CD4-positive, alpha-beta T cell treated with Interferon gamma for 1 hour (primary cell): ENCODE measurements at regions not wholly inside any gene's neighbourhood (a gene's known extent, or its start where the extent isn't known, plus 50 kb on each side); places are given as distances from the start of the nearest gene placed in this dataset.
"Not testable (repeated sequence)": the region's sequence is repeated elsewhere in the genome, so short reads cannot be mapped to it uniquely, and the experiment has no call there.

Source experiments
- DNase-seq: peaks from one replicate; pipeline ENCODE4 v3.0.0-alpha.2; 2020

GRCh38 chr5:104325356-104325755 is 762.8 kb upstream of the NUDT12 start:
- DNase-seq = no peak

GRCh38 chr5:104316676-104317075 is 754.1 kb upstream of the NUDT12 start:
- not testable (repeated sequence) for DNase-seq

- DNase-seq = no peak
Observed at GRCh38 chr5:104312481-104312880, 749.9 kb upstream of the NUDT12 start.

GRCh38 chr5:104305602-104306001 is 743.0 kb upstream of the NUDT12 start:
- DNase-seq = no peak

GRCh38 chr5:104299998-104300706 is 737.6 kb upstream of the NUDT12 start:
- no peak for DNase-seq

- DNase-seq = no peak
Observed at GRCh38 chr5:104298518-104298917, 735.9 kb upstream of the NUDT12 start.

GRCh38 chr5:104297076-104297475 is 734.5 kb upstream of the NUDT12 start:
- no peak for DNase-seq

- no peak for DNase-seq
Observed at GRCh38 chr5:104295991-104296390, 733.4 kb upstream of the NUDT12 start.

- DNase-seq = no peak
Observed at GRCh38 chr5:104283136-104283535, 720.5 kb upstream of the NUDT12 start.

GRCh38 chr5:104273725-104274124 is 711.1 kb upstream of the NUDT12 start:
- no peak for DNase-seq

GRCh38 chr5:104267320-104268015 is 704.9 kb upstream of the NUDT12 start:
- no peak for DNase-seq

- DNase-seq = no peak
Observed at GRCh38 chr5:104266161-104266560, 703.6 kb upstream of the NUDT12 start.

- no peak for DNase-seq
Observed at GRCh38 chr5:104265531-104266140, 703.0 kb upstream of the NUDT12 start.

- DNase-seq = no peak
Observed at GRCh38 chr5:104247260-104247659, 684.7 kb upstream of the NUDT12 start.

- no peak for DNase-seq
Observed at GRCh38 chr5:104241046-104241445, 678.5 kb upstream of the NUDT12 start.

GRCh38 chr5:104237586-104237985 is 675.0 kb upstream of the NUDT12 start:
- DNase-seq = no peak

GRCh38 chr5:104223885-104224773 is 661.5 kb upstream of the NUDT12 start:
- no peak for DNase-seq

- DNase-seq = no peak
Observed at GRCh38 chr5:104218200-104218599, 655.6 kb upstream of the NUDT12 start.

- DNase-seq = no peak
Observed at GRCh38 chr5:104213216-104213615, 650.6 kb upstream of the NUDT12 start.

GRCh38 chr5:104199771-104200170 is 637.2 kb upstream of the NUDT12 start:
- DNase-seq = no peak

- DNase-seq = no peak
Observed at GRCh38 chr5:104198156-104198555, 635.6 kb upstream of the NUDT12 start.

GRCh38 chr5:104189909-104190308 is 627.3 kb upstream of the NUDT12 start:
- no peak for DNase-seq

GRCh38 chr5:104189031-104189430 is 626.4 kb upstream of the NUDT12 start:
- no peak for DNase-seq
